GM21717 (cell line): ENCODE measurements at regions not wholly inside any gene's neighbourhood (a gene's known extent, or its start where the extent isn't known, plus 50 kb on each side); places are given as distances from the start of the nearest gene placed in this dataset.
"Not testable (repeated sequence)": the region's sequence is repeated elsewhere in the genome, so short reads cannot be mapped to it uniquely, and the experiment has no call there.

ENCODE experiments used
- ATAC-seq: cut with Tn5 transposase; IDR thresholded peaks from one replicate; pipeline ENCODE4 v1.9.1; 2021; ENCODE audit warnings: mild to moderate bottlenecking, moderate library complexity; ENCODE audit not compliant: unreplicated experiment

DNA sequence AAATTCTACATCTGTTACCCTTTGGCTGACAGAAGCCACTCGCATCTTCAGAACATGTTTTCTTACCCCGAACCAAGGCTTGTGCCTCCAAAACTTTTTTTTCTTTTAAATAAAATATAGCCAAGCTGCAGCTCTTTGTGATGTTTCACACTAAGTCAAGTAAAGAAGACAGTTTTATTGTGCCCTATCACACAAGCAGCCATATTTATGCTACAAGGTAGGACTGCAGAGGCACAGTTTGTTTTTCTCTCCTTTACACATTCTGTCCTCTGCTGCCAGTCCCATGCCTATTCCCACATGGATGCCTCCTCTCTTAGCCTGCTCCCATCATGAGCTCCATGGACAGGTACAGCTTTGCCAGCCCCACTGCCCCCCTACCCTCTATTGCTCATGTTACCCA, 219.6 kb upstream of the THUMPD2 start:
- ATAC-seq, result no peak

GRCh38 chr2:39996653-39997080, 217.6 kb upstream of the THUMPD2 start:
- ATAC-seq, result no peak

- no peak for ATAC-seq
Measured at GRCh38 chr2:39995005-39995737, 216.1 kb upstream of the THUMPD2 start.

- no peak for ATAC-seq
Measured at GRCh38 chr2:39994151-39994550, 215.1 kb upstream of the THUMPD2 start.

GRCh38 chr2:39991298-39991697, 212.2 kb upstream of the THUMPD2 start:
- ATAC-seq, result no peak

DNA sequence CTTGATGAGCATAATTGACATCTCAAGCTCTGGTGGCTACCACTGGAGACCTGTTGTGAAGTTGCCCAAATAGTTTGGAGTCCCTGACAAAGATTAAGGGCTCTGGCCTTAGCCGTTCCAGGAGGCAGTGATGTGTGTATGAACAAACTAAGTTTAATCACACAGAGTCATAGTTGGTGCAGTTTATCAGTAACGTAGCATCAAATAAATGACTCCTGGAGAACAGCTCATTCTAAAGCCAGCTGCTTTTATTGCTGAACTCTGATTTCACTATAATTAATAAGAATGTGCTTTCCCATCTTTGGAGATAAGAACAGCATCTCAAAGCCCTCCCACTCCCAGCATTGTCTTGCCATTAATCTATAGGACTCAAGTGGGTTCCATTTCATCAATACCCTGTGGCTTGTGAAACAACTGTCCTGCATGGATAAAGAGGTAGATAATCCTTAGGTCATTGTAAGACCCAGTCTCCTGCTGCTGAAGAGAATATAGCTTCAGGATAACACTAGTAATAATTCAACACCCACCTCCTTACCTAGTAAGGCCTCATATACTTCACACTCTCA, 211.4 kb upstream of the THUMPD2 start:
- no peak for ATAC-seq

DNA sequence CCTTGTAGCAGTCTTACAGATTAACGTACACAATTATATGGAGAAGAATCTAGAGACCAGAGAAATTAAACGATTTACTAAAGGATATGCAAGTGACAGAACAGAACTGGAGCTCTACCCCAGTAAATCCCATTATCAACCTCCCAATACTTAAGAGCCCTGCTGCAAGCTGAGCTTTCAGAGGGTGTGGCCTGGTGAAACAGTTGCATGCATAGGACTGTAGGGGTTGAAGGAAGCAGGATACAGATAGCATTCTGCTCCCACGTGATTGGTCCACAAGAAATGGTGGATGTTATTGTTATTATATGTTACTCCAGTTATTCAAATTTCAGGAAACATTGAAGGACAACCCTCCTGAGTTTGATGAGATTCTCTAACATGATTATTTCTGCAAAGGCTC, 210.8 kb upstream of the THUMPD2 start:
- ATAC-seq, result no peak

GRCh38 chr2:39981883-39982311, 202.8 kb upstream of the THUMPD2 start:
- no peak for ATAC-seq

GRCh38 chr2:39975476-39976020, 196.5 kb upstream of the THUMPD2 start:
- ATAC-seq, result no peak

DNA sequence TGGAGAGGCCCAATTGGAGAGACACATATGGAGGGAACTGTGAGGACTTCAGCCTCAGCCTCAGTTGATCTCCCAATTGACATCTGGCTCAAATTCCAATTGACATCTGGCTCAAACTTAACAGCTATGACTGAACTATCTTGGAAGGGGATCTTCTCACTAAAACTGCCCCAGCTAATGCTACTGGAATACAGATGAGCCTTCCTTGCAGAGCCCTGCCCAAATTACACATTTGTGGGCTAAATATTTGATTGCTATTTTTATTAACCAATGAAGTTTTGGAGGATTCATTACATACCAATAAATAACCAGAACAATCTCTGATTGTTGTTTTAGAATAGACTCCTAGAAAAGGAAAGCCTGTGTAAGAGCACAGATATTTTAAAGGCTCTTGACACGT, 189.0 kb upstream of the THUMPD2 start:
- ATAC-seq, result no peak

DNA sequence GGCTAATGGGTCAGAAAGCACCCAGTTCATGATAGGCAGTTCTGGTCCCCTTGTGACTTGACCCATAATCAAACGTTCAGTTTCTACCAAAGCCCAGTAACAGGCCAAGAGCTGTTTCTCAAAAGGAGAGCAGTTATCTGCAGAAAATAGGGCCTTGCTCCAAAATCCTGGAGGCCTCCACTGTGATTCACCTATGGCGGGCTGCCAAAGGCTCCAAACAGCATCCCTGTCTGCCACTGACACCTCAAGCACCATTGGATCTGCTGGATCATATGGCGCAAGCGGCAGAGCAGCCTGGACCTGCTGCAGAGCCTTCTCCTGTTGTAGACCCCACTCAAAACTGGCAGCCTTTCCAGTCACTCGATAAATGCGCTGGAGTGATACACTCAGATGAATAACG, 181.6 kb upstream of the THUMPD2 start:
- ATAC-seq, result not testable (repeated sequence)

DNA sequence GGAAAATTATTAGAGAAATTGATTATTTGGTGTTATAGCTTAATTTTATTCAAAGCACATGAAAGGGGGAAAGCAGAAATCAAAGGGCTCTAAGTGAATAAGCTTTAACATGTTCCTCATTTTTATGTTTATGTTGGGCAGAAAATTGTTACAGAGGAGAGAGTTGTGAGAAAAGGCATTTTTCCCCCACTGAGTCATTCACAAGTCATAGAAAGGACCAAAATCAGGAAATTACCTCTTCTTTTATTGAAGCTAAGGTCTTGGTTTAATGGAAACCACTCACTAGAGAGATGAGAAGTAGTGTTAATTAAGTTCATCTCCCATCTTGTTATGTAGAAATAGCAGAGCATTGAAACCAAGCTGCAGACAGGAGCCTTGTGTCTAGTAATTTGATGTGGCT, 175.3 kb upstream of the THUMPD2 start:
- ATAC-seq, result no peak

GRCh38 chr2:39949131-39949530, 170.1 kb upstream of the THUMPD2 start:
- no peak for ATAC-seq

DNA sequence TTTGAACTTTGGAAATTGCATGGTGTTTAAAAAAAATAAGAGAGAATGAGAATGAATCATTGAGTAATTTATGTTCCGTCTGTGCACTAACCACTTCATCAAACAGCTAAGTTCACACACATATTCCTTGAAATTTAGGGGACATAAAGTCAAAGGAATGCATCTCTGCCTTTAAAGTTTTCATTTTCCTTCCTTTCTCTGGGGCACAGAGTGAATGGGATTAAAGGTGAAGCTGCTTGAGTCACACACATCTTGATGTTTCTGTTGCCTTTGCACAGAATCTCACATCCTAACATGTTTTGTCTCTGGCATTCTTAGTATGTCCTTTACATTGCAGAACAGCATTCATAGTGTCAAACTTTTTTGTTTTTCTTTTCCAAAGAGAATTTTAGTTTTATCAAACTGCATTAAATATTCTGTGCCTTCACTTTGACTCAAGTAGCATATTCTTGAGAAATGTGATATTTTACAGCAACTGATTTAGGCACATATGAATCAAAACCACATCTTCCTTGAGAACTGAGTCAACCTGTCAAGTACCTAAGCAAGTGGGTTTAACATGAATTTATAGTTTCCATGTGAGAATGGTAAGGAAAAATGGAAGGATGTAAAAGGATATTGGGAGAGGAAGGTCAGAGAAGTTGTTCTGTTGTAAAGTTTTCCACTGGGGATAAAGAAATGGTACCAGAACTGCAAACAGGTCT, 169.1 kb upstream of the THUMPD2 start:
- ATAC-seq, result no peak

- no peak for ATAC-seq
Measured at GRCh38 chr2:39947294-39948015, 168.4 kb upstream of the THUMPD2 start.

GRCh38 chr2:39942950-39943349, 163.9 kb upstream of the THUMPD2 start:
- ATAC-seq, result no peak

- ATAC-seq, result no peak
Measured at GRCh38 chr2:39938035-39938835, 159.2 kb upstream of the THUMPD2 start.

- no peak for ATAC-seq
Measured at GRCh38 chr2:39937621-39938020, 158.6 kb upstream of the THUMPD2 start.

DNA sequence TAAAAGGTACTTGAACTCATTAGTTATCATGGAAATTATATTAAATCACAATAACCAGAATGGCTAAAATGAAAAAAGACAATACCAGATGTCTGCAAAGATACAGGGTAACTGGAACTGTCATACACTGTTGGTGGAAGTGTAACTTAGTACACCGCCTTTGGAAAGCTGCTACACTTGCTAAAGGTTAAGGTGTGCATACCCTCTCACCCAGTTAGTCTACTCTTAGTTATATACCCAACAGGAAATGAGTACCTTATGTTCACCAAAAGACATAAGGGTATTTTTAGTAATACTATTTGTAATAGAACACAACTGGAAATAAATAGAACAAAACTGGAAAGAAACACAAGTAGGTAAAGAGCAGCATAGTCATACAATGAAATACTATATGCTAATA, 155.8 kb upstream of the THUMPD2 start:
- no peak for ATAC-seq

DNA sequence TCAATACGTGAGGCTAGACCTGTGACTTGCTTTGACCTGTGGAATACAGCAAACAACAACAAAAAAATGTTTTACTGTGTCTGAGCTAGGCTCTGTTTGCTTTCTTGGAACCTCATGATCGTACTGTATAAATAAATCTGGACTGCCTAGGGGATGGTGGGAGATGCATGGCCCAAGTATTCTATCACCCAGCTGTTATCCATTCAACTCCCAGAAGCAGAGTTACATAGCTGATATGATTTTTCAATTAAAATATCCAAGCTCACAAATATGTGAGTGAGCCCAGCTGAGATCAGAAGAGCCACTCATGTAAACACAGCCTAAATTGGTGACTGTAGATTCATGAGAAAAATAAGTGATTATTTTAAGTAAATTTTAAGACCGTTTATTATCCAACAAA, 154.1 kb upstream of the THUMPD2 start:
- ATAC-seq, result no peak
